SK-N-MC (cell line): ENCODE measurements at regions not wholly inside any gene's neighbourhood (a gene's known extent, or its start where the extent isn't known, plus 50 kb on each side); places are given as distances from the start of the nearest gene placed in this dataset.

Experiments used
- EZH2 ChIP-seq: fragments of 200-600 bp; sonication (generic); IDR thresholded peaks from one replicate; pipeline ENCODE4 v1.6.1; 2017; ENCODE audit warnings: antibody characterized with exemption
- POLR2AphosphoS5 ChIP-seq: IDR thresholded peaks from 2 replicates; pipeline ENCODE4 v1.6.1; 2012; ENCODE audit warnings: mild to moderate bottlenecking, low read depth, low read length, borderline replicate concordance

DNA sequence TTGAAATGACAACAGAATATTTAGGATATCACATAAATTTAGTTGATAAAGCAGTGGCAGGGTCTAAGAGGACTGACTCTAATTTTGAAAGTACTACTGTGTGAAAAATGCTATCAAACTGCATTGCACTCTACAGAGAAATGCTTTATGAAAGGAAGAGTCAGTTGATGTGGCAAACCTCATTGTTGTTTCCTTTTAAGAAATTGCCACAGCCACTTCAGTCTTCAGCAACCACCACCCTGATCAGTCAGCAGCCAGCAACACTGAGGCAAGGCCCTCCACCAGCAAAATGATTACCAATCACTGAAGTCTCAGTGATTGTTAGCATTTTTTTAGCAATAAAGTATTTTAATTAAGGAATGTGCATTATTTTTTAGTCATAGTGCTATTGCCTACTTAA is 488.7 kb upstream of the SLC39A10 start:
- TF ChIP-seq POLR2AphosphoS5 (no peak), EZH2 (no peak)
